Tibial nerve (tissue), 3 donors: ENCODE measurements at regions not wholly inside any gene's neighbourhood (a gene's known extent, or its start where the extent isn't known, plus 50 kb on each side); places are given as distances from the start of the nearest gene placed in this dataset.

Source experiments
- POLR2A ChIP-seq, 2 donors: fragments of 450-650 bp; IDR thresholded peaks; one replicate each; pipeline ENCODE4 v1.6.1; 2017; ENCODE audit warnings: antibody characterized with exemption in 2 of 2, mild to moderate bottlenecking in 2 of 2, moderate library complexity in 2 of 2
- TF ChIP-seq, protein P1 (sequence below), 5 experiments: fragments of 200-600 bp in 3 of 5; fragments of 450-650 bp in 2 of 5; sonication (generic) in 3 of 5; IDR thresholded peaks; one replicate each; pipeline ENCODE4 v1.5.1; 2016 to 2019; ENCODE audit warnings: antibody characterized with exemption in 5 of 5, mild to moderate bottlenecking in 3 of 5, moderate library complexity in 2 of 5

GRCh38 chr14:101033006-101033405, 129.5 kb upstream of the RTL1 start:
- TF ChIP-seq, protein P1, sequence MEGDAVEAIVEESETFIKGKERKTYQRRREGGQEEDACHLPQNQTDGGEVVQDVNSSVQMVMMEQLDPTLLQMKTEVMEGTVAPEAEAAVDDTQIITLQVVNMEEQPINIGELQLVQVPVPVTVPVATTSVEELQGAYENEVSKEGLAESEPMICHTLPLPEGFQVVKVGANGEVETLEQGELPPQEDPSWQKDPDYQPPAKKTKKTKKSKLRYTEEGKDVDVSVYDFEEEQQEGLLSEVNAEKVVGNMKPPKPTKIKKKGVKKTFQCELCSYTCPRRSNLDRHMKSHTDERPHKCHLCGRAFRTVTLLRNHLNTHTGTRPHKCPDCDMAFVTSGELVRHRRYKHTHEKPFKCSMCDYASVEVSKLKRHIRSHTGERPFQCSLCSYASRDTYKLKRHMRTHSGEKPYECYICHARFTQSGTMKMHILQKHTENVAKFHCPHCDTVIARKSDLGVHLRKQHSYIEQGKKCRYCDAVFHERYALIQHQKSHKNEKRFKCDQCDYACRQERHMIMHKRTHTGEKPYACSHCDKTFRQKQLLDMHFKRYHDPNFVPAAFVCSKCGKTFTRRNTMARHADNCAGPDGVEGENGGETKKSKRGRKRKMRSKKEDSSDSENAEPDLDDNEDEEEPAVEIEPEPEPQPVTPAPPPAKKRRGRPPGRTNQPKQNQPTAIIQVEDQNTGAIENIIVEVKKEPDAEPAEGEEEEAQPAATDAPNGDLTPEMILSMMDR (IDR thresholded peaks at IDR 0.05), result no peak
- TF ChIP-seq POLR2A (IDR thresholded peaks at IDR 0.05), result no peak
